ENCODE measurements at regions not wholly inside any gene's neighbourhood (a gene's known extent, or its start where the extent isn't known, plus 50 kb on each side); places are given as distances from the start of the nearest gene placed in this dataset.
"Not testable (repeated sequence)": the region's sequence is repeated elsewhere in the genome, so short reads cannot be mapped to it uniquely, and the experiment has no call there.

- not testable (repeated sequence) for TF ChIP-seq CTCF (IDR thresholded peaks at IDR 0.05 in 2 of 3, conservative IDR thresholded peaks at IDR 0.05 in 1 of 3; ENCODE audit: insufficient read depth in 2 of 3, low read depth in 1 of 3, low read length in 3 of 3); HNRNPUL1 (IDR thresholded peaks at IDR 0.05; ENCODE audit: low read length); ELF4 (CRISPR knock-in tag; IDR thresholded peaks at IDR 0.05); ZNF274 (IDR thresholded peaks at IDR 0.05; ENCODE audit: borderline replicate concordance, low read depth, low read length)
Measured at GRCh38 chr5:179400435-179400834, 55.2 kb upstream of the ADAMTS2 start.

Data from K562 (cell line).